Neural cell (in vitro differentiated cells): ENCODE measurements at regions not wholly inside any gene's neighbourhood (a gene's known extent, or its start where the extent isn't known, plus 50 kb on each side); places are given as distances from the start of the nearest gene placed in this dataset.

Experiments
- CTCF ChIP-seq: fragments of 450-650 bp; IDR thresholded peaks from 2 replicates; pipeline ENCODE4 v1.5.1; 2014; ENCODE audit warnings: antibody characterized with exemption, mild to moderate bottlenecking, moderate library complexity; ENCODE audit not compliant: poor library complexity, severe bottlenecking
- EZH2 ChIP-seq: fragments of 200-600, 300-800 bp; shearing (Covaris generic), sonication (generic); IDR thresholded peaks from 2 replicates; pipeline ENCODE4 v1.6.1; 2014; ENCODE audit warnings: antibody characterized with exemption, low read length, borderline replicate concordance, mild to moderate bottlenecking; ENCODE audit not compliant: insufficient read depth, poor library complexity, severe bottlenecking
- POLR2AphosphoS5 ChIP-seq: IDR thresholded peaks from 2 replicates; pipeline ENCODE4 v1.6.1; 2012
- RAD21 ChIP-seq: fragments of 450-650 bp; conservative IDR thresholded peaks from 2 replicates; pipeline ENCODE4 v1.6.1; 2014; ENCODE audit warnings: antibody characterized with exemption, mild to moderate bottlenecking, moderate library complexity
- SMC3 ChIP-seq: fragments of 450-650 bp; conservative IDR thresholded peaks from 2 replicates; pipeline ENCODE4 v1.6.1; 2014; ENCODE audit warnings: antibody characterized with exemption, mild to moderate bottlenecking, moderate library complexity; ENCODE audit not compliant: poor library complexity
- TF ChIP-seq, protein P1 (sequence below): IDR thresholded peaks from 2 replicates; pipeline ENCODE4 v1.6.1; 2012; ENCODE audit warnings: borderline replicate concordance

DNA sequence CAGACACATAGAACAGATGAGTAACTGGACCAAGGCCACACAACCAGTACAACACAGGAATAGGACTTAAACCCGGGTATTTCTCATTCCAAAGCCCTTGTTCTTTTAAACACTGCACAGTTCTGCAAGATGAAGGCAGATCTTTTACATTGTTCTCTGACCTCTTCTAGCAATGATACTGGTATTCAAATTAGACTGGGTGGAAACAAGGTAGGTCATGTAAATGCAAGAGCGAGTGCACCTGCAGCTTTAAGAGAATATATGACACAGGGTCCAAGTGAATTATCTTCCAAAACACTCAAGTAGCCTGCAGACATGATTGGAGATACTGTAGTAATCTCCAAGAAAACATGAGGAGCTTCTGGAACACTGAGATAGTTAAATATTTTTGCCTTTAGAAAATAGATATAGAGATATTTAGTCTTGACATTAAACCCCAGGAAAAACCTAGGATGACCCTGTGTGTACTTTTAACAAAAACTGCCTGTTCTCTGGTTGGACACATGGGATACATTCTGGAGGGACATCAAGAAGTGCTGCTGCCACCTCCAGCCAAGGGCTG is 130.6 kb upstream of the EPB41L4A start:
- TF ChIP-seq CTCF (no peak), RAD21 (no peak), POLR2AphosphoS5 (no peak), SMC3 (no peak), EZH2 (no peak)
- TF ChIP-seq, protein P1, sequence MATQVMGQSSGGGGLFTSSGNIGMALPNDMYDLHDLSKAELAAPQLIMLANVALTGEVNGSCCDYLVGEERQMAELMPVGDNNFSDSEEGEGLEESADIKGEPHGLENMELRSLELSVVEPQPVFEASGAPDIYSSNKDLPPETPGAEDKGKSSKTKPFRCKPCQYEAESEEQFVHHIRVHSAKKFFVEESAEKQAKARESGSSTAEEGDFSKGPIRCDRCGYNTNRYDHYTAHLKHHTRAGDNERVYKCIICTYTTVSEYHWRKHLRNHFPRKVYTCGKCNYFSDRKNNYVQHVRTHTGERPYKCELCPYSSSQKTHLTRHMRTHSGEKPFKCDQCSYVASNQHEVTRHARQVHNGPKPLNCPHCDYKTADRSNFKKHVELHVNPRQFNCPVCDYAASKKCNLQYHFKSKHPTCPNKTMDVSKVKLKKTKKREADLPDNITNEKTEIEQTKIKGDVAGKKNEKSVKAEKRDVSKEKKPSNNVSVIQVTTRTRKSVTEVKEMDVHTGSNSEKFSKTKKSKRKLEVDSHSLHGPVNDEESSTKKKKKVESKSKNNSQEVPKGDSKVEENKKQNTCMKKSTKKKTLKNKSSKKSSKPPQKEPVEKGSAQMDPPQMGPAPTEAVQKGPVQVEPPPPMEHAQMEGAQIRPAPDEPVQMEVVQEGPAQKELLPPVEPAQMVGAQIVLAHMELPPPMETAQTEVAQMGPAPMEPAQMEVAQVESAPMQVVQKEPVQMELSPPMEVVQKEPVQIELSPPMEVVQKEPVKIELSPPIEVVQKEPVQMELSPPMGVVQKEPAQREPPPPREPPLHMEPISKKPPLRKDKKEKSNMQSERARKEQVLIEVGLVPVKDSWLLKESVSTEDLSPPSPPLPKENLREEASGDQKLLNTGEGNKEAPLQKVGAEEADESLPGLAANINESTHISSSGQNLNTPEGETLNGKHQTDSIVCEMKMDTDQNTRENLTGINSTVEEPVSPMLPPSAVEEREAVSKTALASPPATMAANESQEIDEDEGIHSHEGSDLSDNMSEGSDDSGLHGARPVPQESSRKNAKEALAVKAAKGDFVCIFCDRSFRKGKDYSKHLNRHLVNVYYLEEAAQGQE = no peak
